ENCODE measurements at regions not wholly inside any gene's neighbourhood (a gene's known extent, or its start where the extent isn't known, plus 50 kb on each side); places are given as distances from the start of the nearest gene placed in this dataset.
"Not testable (repeated sequence)": the region's sequence is repeated elsewhere in the genome, so short reads cannot be mapped to it uniquely, and the experiment has no call there.

DNA sequence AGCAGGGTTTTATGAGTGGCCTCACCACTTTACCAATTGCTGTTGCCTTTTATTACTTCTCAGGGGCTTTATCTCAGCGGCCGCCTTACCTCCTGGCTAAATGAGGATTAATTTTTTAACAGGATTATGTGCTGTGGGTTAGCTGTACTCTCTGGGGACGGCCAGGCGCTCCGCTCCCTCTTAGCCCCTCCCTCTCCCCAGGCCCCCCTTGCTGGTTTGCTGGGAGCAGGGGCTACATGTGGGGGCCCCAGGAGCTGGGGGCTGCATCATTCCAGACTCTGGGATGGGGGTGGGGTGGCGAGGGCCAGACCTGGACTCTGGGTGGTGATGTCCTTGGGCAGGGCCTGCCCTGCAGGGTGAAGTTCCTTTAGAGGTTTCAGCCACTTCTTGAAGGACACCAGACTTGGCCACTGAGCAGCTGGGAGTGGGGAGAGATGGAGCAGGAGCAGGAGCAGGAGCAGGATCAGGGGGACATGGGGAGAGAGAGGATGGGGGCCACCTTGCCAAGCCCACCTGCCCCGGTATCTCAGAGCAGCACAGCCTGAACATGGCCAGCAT lies 196.1 kb downstream of the GOLGA6L6 start:
- DNase-seq = peak in 1 of 5 donors; percentile 8

DNA sequence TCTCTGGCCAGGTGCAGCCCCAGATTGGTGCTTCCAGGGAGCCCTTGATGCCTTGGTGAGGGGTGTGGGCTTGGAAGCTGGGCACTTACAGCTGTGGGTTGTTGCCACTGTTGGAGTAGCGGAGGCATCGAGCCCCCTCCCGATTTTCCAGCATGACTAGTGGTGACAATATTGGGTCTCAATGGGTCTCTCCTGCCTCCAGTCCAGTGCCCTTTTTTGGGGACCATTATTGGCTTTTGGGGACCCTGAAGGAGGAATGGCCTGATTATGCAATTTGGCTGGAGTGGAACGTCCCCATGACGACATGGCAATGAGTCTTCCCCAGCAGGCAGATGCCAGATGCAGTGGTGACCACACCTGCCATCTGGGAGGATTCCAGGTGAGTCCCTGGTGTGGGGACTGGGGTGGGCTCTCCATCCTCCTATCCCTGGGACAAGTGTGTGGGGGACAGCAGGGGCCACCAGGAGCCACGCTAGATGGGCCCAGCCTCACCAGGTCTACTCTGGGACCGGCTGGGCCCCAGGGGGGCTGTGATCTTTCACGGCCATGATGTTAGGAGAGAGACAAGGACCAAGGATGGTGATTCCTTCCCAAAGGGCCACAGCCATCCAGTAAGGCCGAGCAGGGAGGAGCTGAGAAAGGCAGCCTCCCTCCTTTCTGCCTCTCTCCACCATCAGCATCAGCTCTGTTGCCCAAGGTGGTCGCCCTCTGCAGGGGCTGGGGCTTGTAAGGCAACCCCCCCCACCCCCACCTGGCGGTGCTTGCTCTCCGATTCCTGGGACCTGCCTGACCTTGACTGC lies 196.8 kb downstream of the GOLGA6L6 start:
- DNase-seq = peak in 2 of 5 donors; percentile 8 to 18

DNA sequence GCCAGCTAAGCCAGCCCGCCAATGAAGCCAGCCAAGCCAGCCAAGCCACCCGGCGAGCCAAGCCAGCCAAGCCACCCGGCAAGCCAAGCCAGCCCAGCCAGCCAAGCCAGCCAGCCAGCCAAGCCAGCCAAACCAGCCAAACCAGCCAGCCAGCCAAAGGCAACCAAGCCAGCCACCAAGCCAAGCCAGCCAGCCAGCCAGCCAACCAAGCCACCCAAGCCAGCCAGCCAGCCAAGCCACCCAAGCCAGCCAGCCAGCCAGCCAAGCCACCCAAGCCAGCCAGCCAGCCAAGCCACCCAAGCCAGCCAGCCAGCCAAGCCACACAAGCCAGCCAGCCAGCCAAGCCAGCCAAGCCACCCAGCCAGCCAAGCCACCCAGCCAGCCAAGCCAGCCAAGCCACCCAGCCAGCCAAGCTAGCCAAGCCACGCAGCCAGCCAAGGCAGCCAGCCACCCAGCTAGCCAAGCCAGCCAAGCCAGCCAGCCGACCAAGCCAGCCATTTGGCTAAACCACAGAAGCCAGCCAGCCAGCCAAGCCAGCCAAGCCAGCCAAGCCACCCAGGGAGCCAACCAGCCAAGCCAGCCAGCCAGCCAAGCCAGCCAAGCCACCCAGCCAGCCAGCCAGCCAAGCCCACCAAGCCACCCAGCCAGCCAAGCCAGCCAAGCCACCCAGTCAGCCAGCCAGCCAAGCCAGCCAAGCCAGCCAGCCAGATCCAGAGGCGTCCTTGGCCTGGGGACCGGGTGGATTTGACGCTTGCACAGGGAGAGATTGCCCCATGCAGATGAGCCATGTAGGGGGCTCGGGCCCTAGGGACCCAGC lies 198.0 kb downstream of the GOLGA6L6 start:
- DNase-seq = peak in 1 of 5 donors; percentile 33

GRCh38 chr15:20342601-20343394 lies 198.8 kb downstream of the GOLGA6L6 start:
- DNase-seq = peak in 1 of 5 donors; percentile 38

- DNase-seq = peak in 3 of 5 donors; percentile 58 to 78 (median 76)
Observed at GRCh38 chr15:20341901-20342600, 199.5 kb downstream of the GOLGA6L6 start.

GRCh38 chr15:20340931-20341661 lies 200.5 kb downstream of the GOLGA6L6 start:
- peak in 3 of 5 donors; percentile 68 to 78 (median 74) for DNase-seq

GRCh38 chr15:20340331-20340811 lies 201.2 kb downstream of the GOLGA6L6 start:
- DNase-seq = peak in 2 of 5 donors; percentile 27 to 76

GRCh38 chr15:20339086-20339791 lies 202.4 kb downstream of the GOLGA6L6 start:
- peak in 1 of 5 donors; percentile 2 for DNase-seq

- DNase-seq = not testable (repeated sequence)
Observed at GRCh38 chr15:20338671-20339070, 202.9 kb downstream of the GOLGA6L6 start.

- DNase-seq = not testable (repeated sequence)
Observed at GRCh38 chr15:20337238-20337637, 204.4 kb downstream of the GOLGA6L6 start.

- not testable (repeated sequence) for DNase-seq
Observed at GRCh38 chr15:20334451-20334850, 207.1 kb downstream of the GOLGA6L6 start.

DNA sequence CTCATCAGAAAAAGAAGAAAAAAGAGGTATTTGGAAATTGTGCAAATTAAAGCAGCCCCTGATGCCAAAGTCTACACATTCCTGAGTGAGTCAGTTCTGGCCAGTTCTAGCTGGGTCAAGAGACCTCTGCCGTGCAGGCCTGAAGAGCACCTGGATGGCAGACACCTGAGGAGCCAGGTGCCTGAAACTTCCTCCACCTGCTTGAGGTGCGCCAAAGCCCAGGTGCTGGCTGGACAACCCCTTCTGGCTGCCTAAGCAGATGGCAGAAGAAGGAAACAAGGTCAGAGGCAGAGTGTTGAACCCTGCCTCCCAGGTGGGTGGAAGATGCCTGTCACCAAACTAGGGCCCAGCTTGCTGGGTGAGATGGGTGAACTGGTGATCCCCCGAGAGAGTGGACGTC lies 215.8 kb downstream of the GOLGA6L6 start:
- DNase-seq = not testable (repeated sequence)

- DNase-seq = not testable (repeated sequence)
Observed at GRCh38 chr15:20317132-20317531, 224.5 kb downstream of the GOLGA6L6 start.

GRCh38 chr15:20311014-20311680 lies 230.5 kb downstream of the GOLGA6L6 start:
- not testable (repeated sequence) for DNase-seq

GRCh38 chr15:20310603-20311002 lies 231.0 kb downstream of the GOLGA6L6 start:
- no peak for DNase-seq

GRCh38 chr15:20309966-20310365 lies 231.6 kb downstream of the GOLGA6L6 start:
- DNase-seq = not testable (repeated sequence)

- DNase-seq = not testable (repeated sequence)
Observed at GRCh38 chr15:20309395-20309794, 232.2 kb downstream of the GOLGA6L6 start.

- not testable (repeated sequence) for DNase-seq
Observed at GRCh38 chr15:20308027-20308690, 233.4 kb downstream of the GOLGA6L6 start.

DNA sequence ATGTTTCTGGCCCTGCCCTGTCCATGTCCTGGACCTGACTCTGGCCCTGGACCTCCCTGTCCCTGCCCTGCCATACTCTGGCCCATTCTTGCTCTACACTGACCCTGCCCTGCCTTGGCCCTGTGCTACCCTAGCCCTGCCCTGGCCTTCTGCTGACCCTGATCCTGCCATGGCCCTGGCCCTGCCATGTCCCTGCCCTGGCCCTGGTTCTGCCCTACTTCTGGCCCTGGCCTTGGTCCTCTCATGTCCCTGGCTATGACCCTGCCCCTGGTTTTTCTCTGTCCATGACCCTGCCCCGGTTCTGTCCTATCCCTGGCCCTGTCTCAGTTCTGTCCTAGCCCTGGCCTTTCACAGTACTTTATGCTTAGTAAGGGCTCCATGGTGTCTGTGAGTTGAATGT lies 234.5 kb downstream of the GOLGA6L6 start:
- DNase-seq = not testable (repeated sequence)

Measured in T-helper 1 cell (primary cell).